ENCODE measurements at regions not wholly inside any gene's neighbourhood (a gene's known extent, or its start where the extent isn't known, plus 50 kb on each side); places are given as distances from the start of the nearest gene placed in this dataset.

DNA sequence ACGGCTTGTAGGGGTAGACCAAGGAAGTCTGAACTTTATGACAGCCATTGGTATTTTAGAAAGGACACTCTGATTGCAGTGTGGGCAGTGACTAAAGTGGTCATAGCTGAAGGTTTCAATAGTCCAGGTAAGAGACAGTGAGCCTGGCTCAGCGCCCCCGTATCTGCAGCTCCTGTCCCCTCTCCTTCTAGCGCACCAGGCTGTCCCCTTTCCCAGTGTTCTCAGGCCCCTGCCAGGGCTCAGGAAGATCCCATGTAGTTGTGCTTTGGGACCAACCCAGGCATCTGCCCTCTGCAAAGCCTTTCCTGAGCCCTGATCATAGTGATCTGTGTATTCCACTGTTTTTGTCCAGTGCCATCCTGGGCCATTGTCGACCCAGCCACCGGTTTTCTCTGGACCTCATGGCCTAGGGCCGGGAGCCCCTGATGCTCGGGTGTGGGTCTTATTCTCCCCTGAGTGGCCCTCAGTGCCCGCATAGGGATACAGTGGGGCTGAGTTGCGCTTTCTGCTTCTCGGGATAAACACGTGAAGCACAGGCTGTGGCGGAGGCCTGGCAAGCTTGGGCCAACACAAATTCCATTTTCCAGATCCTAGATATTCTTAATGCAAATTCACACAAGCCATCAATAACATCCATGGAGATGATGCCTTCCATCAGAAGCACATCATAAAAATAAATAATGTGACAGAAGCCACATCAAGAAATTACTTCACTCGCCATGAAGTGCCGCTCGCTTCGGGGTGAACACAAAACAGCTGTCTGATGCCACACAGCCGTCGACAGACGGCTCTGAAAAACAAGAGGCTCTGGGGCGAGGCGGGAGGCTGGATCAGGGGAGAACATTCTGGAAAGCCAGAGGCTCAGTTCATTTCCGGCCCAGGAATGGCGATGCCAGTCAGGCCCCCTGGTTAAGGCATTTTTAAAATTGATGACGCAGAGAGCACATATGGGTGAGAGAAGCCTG, 805.0 kb downstream of the TBC1D22A start:
- TF ChIP-seq, protein P1, sequence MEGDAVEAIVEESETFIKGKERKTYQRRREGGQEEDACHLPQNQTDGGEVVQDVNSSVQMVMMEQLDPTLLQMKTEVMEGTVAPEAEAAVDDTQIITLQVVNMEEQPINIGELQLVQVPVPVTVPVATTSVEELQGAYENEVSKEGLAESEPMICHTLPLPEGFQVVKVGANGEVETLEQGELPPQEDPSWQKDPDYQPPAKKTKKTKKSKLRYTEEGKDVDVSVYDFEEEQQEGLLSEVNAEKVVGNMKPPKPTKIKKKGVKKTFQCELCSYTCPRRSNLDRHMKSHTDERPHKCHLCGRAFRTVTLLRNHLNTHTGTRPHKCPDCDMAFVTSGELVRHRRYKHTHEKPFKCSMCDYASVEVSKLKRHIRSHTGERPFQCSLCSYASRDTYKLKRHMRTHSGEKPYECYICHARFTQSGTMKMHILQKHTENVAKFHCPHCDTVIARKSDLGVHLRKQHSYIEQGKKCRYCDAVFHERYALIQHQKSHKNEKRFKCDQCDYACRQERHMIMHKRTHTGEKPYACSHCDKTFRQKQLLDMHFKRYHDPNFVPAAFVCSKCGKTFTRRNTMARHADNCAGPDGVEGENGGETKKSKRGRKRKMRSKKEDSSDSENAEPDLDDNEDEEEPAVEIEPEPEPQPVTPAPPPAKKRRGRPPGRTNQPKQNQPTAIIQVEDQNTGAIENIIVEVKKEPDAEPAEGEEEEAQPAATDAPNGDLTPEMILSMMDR (IDR thresholded peaks at IDR 0.05) = no peak
- TF ChIP-seq EZH2 (IDR thresholded peaks at IDR 0.05; ENCODE audit: borderline replicate concordance, insufficient read depth, low read depth, low read length, poor library complexity, severe bottlenecking) = no peak
